NT2/D1 (cell line): ENCODE measurements at regions not wholly inside any gene's neighbourhood (a gene's known extent, or its start where the extent isn't known, plus 50 kb on each side); places are given as distances from the start of the nearest gene placed in this dataset.

Experiments
- SUZ12 ChIP-seq: IDR thresholded peaks from 2 replicates; pipeline ENCODE4 v1.6.1; 2011; ENCODE audit not compliant: insufficient read length, insufficient read depth; ENCODE audit errors: extremely low read depth
- ZNF274 ChIP-seq: IDR thresholded peaks from 2 replicates; pipeline ENCODE4 v1.6.1; 2011; ENCODE audit warnings: mild to moderate bottlenecking, low read depth, low read length

DNA sequence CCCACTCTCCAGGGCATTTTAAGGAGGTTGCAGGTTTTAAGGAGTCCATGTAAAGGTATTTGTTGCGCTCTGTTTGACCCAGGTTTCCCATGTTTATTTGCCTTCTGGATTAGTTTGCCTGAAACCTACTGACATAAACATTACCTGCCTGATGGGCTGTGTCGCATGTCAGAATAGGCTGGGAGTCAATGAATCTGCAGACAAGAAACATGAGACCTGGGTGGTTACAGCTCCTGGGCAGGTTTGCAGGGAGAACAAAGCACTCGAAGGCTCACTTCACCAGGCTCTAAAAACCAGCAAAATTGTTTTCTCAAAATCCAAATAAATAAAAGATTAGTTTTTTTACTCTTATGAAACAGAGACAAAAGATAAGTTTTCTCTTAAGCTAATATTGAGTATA, 114.4 kb upstream of the SERTM1 start:
- TF ChIP-seq ZNF274: no peak
- TF ChIP-seq SUZ12: no peak
